Uterus (tissue), 2 donors: ENCODE measurements at regions not wholly inside any gene's neighbourhood (a gene's known extent, or its start where the extent isn't known, plus 50 kb on each side); places are given as distances from the start of the nearest gene placed in this dataset.

Experiments
- POLR2A ChIP-seq, 2 donors: fragments of 450-650 bp; IDR thresholded peaks; one replicate each; pipeline ENCODE4 v1.6.1; 2016; ENCODE audit warnings: antibody characterized with exemption in 2 of 2, mild to moderate bottlenecking in 1 of 2, moderate library complexity in 1 of 2
- TF ChIP-seq, protein P1 (sequence below), 4 experiments: fragments of 200-600 bp in 2 of 4; fragments of 450-650 bp in 2 of 4; sonication (generic) in 2 of 4; IDR thresholded peaks; one replicate each; pipeline ENCODE4 v1.5.1; 2016 to 2019; ENCODE audit warnings: antibody characterized with exemption in 4 of 4, mild to moderate bottlenecking in 2 of 4, moderate library complexity in 1 of 4

DNA sequence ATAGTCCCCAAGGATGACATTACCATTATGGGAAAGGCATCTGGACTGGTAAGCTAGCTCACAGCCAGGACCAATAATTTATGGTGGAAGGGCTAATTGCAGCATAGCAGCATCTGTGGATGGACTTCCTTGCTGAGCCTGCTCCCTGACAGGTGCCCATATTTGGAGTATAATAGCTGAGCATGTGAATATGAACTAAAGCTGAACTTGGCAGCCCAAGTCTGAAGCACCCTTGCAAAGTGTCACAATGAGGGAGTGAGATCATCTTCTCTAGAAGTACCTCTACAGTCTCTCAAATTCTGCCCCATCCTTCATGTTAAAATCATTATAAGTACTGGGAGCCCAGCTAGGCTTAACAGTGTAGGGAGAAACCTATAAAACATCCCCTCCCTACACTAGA lies 128.2 kb upstream of the INPP4B start:
- TF ChIP-seq POLR2A (IDR thresholded peaks at IDR 0.05): no peak
- TF ChIP-seq, protein P1, sequence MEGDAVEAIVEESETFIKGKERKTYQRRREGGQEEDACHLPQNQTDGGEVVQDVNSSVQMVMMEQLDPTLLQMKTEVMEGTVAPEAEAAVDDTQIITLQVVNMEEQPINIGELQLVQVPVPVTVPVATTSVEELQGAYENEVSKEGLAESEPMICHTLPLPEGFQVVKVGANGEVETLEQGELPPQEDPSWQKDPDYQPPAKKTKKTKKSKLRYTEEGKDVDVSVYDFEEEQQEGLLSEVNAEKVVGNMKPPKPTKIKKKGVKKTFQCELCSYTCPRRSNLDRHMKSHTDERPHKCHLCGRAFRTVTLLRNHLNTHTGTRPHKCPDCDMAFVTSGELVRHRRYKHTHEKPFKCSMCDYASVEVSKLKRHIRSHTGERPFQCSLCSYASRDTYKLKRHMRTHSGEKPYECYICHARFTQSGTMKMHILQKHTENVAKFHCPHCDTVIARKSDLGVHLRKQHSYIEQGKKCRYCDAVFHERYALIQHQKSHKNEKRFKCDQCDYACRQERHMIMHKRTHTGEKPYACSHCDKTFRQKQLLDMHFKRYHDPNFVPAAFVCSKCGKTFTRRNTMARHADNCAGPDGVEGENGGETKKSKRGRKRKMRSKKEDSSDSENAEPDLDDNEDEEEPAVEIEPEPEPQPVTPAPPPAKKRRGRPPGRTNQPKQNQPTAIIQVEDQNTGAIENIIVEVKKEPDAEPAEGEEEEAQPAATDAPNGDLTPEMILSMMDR (IDR thresholded peaks at IDR 0.05): no peak
